NCI-H2029 (cell line): ENCODE measurements at regions not wholly inside any gene's neighbourhood (a gene's known extent, or its start where the extent isn't known, plus 50 kb on each side); places are given as distances from the start of the nearest gene placed in this dataset.

Experiments
- DNase-seq: peaks from one replicate; lab custom pipeline; 2025; lab: John Stamatoyannopoulos, UW

GRCh38 chr3:109210501-109210900, 74.0 kb downstream of the C3orf85 start:
- DNase-seq, result no peak

GRCh38 chr3:109211941-109212340, 75.4 kb downstream of the C3orf85 start:
- DNase-seq, result no peak

DNA sequence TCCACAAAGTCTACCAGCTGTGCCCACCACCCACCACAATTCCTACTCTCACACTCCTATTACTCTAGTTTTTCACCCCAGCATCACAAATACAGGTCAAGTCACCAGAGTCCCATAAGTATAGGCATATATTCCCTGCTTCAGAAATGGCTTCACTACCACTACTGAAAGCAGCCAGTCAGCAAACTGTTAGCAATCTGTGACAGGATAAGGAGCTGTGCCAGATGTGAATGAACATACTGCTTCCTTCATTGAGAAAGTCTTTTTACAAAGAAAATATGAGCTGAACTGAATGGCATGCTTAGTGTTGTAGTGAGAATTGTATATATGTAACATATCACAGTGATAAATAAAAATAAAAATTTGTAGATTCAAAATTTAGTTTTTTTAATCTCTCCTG, 76.8 kb downstream of the C3orf85 start:
- no peak for DNase-seq

- peak; percentile 37 for DNase-seq
Observed at GRCh38 chr3:109224333-109224732, 87.8 kb downstream of the C3orf85 start.

GRCh38 chr3:109225516-109225915, 89.0 kb downstream of the C3orf85 start:
- no peak for DNase-seq

DNA sequence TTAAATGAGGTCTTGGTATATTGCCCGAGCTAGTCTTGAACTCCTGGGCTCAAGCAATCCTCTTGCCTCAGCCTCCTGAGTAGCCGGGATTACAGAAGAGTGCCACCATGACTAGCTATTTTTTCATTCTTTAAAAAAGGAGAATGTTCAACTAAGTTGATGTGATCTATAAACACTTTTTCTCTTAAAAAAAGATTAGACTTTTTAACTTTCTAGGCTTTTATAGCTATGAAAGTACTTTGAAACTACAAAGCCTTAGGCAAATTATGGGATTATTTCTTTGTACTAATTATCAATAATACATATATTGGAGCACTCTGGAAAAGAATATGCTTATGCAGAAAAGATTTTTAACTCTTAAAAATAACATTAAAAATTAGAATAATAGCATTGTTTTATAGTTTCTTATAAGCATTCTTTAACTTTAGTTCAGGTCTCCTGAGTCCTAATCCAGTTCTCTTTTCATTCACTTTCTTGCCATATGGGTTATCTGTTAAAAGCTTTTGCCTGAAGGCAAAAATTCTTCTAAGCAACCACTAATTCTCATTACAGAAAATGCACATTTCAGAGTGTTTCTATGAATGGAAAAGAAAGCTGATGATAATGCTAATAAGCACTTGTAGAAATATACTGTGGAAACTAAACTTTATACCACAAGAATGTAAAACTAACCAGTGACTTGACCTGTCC, 87.8 kb downstream of the DPPA2 start:
- DNase-seq, result no peak

GRCh38 chr3:109229174-109229847, 87.0 kb downstream of the DPPA2 start:
- DNase-seq, result no peak

DNA sequence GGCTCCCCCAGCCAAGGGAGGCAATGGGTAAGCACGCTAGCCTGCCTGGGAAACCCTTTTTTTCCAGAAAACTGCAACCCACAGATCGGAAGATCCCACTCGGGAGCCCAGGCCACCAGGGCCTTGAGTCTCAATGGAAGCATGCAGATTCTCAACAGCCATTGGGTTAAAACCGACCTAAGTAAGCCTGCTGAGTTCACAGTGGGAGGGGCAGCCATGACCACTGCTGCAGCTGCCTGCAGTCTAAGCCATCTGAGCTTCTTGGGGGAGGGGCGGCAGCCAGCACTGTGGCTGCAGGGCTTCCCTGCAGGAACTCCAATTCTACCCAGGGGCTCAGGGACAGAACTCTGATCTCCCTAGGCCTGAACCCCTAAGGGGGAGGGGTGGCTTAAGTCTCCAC, 82.0 kb downstream of the DPPA2 start:
- DNase-seq, result no peak

- no peak for DNase-seq
Observed at GRCh38 chr3:109241459-109242186, 74.7 kb downstream of the DPPA2 start.

DNA sequence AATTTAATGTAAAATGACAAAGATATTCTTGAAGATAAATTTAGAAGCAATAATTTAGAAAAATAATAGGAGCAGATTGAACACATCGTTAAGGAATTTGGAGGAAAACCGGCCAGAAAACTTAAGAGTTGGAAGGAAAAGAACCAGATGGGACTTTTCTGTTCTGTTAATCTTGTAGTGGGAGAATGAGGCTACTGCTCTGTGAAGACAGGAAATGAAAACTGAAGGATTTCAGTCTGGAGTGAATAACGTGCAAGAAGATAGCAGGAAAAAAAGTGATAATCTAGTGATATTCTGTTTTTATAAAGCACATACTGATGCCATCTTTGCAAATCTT, 74.2 kb downstream of the DPPA2 start:
- DNase-seq, result no peak
